HG03575 (cell line): ENCODE measurements at regions not wholly inside any gene's neighbourhood (a gene's known extent, or its start where the extent isn't known, plus 50 kb on each side); places are given as distances from the start of the nearest gene placed in this dataset.
"Not testable (repeated sequence)": the region's sequence is repeated elsewhere in the genome, so short reads cannot be mapped to it uniquely, and the experiment has no call there.

Experiments used
- ATAC-seq: cut with Tn5 transposase; IDR thresholded peaks from one replicate; pipeline ENCODE4 v1.9.1; 2021; ENCODE audit not compliant: unreplicated experiment, insufficient number of reproducible peaks, low FRiP score; ENCODE audit errors: extremely low read depth

DNA sequence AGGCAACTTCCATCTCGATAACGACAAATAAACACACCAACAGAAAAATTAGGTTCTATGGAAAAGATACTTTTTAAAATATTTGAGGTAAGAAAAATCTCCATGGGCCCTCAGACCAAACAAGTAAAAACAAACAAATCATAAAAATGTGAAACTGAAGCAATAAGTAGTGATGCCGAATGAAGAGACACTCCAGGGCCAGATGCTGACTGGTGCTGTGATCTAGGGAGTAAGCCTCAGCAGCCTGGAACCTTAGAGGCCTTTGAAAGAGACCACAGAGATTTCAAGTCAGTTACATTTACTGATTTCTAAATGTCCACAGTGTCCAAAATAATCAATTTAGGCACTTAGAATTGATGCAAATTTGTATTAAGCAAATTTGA, 1144.7 kb downstream of the CNTNAP5 start:
- no peak for ATAC-seq

GRCh38 chr2:125172181-125172580, 1147.1 kb downstream of the CNTNAP5 start:
- no peak for ATAC-seq

DNA sequence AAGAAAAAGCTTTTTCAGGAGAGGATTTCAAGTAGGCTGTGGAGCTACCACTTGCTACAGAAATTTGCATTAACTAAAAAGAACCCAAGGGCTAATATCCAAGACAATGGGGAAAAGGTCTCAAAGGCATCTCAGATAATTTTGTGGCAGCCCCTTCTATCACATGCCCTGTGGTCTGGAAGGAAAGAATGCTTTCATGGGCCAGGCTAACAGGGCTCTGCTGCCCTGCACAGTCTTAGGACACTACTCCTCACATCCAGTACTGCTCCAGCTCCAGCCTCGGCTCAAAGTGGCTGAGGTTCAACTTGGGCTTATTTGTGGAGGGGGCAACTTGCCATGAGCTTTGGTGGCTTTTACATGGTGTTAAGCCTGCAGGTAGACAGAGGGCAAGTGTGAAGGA, 1150.3 kb downstream of the CNTNAP5 start:
- no peak for ATAC-seq

- ATAC-seq, result no peak
Observed at GRCh38 chr2:125185691-125186270, 1160.7 kb downstream of the CNTNAP5 start.

GRCh38 chr2:125207431-125207830, 1182.3 kb downstream of the CNTNAP5 start:
- no peak for ATAC-seq

GRCh38 chr2:125216321-125216720, 1191.2 kb downstream of the CNTNAP5 start:
- no peak for ATAC-seq

DNA sequence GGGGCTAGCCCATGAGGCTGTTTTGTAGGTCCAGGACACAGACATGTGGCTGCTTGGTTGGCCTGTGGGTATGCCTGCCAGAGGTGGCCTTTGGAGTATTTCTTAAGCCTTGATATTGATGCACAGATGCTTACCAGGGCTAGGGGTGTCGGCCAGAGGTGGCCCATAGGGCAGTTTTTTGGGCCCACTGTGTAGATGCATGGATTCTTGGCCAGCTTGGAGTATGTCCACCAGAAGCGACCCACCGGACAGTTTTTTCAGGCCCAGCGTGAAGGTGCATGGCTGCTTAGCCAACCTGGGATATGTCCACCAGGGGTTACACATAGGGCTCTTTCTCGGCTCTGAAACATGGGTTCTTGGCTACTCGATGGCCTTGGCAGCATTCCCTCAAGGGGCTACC, 1199.1 kb downstream of the CNTNAP5 start:
- no peak for ATAC-seq

DNA sequence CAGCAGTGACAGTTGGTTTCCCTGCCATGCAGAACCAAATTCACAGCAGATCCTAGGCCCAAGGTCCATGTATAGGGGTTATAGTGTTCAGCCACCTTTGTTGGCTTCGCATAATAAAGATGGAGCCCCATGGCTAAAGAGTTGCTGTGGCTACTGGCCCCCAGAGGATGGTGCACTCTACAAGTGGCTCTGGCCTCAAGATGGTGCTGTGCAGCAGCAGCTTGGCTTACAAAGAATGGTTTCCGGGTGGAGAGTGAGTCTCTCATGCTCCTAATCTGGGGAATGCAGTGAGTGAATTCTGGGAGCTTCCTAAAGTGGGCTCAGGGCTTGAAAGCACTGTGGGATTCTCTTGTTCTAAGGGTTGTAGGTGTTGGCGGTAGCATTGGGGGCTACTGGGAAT, 1199.7 kb downstream of the CNTNAP5 start:
- no peak for ATAC-seq

DNA sequence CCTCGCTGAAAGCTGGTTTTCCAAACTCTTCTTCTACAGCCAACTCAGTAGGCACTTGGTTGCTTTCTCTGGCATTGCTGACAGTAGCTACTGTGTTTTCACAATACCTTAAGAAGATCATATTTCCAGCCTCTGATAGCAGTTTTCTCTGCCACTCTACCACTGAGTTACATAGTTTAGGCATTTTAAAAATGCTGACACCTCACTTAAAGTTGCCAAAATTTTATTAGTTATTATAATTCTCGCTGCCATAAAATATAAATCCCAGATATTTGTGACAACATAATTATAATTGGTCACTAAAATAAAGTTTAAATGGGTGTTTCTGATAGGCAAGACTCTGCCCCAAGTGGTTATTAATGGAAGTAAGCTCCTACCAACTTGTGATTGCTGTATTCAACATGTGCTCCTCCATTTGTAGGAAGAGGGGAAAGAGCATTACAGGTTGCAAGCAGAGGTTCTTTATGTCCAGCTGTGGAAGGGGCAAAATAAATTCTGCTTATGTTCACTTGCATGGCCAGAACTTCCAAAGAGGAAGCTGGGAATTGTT, 1202.8 kb downstream of the CNTNAP5 start:
- ATAC-seq, result no peak

DNA sequence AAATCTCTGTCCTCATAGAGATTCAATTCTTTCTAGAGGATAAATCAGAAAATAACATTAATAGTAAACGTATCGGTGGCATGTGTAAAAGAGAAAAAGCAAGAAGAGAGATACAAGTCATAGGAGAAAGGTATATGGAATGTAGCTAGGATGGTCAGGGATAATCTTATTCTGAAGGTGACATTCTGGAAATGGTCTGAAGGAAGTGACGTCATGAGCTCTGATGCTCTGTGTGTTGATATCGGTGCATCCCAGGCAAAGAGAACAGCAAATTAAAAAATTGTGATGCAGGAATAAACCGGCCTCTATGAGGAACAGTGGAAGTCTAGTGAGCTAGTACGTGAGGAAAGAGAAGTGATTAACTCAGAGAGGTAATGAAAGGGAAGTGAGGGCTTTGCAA, 1215.8 kb downstream of the CNTNAP5 start:
- no peak for ATAC-seq

DNA sequence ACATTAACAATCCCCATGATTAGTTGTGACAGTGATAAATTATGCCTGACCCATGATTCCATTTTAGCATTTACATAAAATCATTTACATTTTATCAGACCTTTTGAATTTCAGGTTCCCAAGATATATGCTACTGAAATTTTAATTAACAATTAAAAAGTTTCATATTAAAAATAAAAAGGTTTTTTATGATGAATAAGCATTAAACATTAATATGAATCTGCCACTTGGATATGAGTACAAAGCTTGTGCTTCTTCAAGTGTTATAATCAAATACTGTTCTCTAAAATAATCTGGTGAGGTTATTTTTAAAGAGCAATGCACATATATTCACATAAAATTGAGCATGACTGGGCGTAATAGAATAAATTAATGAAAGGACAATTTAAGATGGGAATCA, 1218.0 kb downstream of the CNTNAP5 start:
- ATAC-seq, result no peak

- ATAC-seq, result no peak
Observed at GRCh38 chr2:125254010-125254409, 1228.9 kb downstream of the CNTNAP5 start.

- no peak for ATAC-seq
Observed at GRCh38 chr2:125259451-125259850, 1234.4 kb downstream of the CNTNAP5 start.

- ATAC-seq, result not testable (repeated sequence)
Observed at GRCh38 chr2:125260366-125260930, 1235.4 kb downstream of the CNTNAP5 start.

DNA sequence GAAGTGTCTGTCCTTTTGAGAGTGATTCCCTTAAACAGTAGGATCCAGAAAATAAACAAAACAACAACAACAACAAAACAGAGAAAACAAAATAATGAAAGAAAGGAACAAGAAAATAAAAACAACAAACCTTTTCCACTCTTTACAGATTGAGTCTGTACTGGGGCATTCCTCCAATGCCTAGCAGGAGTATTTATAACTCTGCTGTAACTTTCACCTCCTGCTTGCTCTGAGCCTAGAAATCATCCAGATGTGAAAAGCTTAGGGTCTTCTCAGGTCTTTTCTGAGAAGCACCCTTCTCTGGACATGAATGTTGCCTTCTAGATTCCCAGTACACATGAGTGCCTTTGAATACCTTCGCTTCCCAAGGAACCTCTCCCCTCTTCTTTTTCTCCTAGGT, 1239.4 kb downstream of the CNTNAP5 start:
- ATAC-seq, result no peak

- ATAC-seq, result no peak
Observed at GRCh38 chr2:125267683-125268082, 1242.6 kb downstream of the CNTNAP5 start.

GRCh38 chr2:125272651-125273050, 1247.6 kb downstream of the CNTNAP5 start:
- no peak for ATAC-seq

GRCh38 chr2:125274718-125275117, 1249.6 kb downstream of the CNTNAP5 start:
- no peak for ATAC-seq

DNA sequence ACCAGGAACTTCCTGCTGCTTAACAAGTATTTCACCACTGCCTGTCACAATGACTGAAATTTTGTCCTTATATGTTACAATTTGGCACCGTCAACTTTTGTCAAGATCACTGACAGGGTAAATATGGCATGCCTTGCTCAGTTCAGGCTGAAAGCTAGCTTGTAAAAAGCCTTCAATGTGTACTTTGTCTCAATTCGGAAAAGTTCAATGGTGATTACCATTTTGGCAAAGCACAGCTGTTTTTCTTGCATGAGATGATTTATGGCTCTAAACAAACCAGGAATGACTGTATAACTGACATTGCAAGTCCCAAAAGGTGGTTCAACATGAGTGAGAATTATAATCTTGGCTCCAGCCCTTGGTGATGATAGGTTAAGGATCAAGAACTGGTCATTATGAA, 1255.2 kb downstream of the CNTNAP5 start:
- no peak for ATAC-seq

GRCh38 chr2:125281242-125281641, 1256.2 kb downstream of the CNTNAP5 start:
- ATAC-seq, result no peak

GRCh38 chr2:125296742-125297141, 1271.7 kb downstream of the CNTNAP5 start:
- ATAC-seq, result no peak
